ENCODE measurements at regions not wholly inside any gene's neighbourhood (a gene's known extent, or its start where the extent isn't known, plus 50 kb on each side); places are given as distances from the start of the nearest gene placed in this dataset.

DNA sequence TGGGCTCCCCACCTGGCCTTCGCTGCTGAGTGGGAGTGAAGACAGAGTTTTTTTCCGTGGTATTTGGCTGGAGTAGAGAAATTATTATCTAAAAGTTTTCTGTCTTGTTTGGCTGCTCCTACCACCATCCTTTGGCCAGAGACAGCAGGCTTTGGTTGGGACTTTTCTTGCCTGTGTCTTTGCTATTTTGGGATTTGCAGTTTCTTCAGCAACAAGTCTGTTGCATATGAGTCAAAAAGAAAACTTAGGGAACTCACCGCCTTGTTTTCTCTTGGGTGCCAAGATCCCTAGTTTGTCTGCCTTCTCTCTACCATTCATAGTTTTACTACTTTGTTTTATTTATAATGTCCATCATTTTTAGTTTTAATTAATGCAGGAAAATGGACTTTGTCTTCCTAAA is 683.8 kb downstream of the DOK5 start:
- Histone ChIP-seq H3K23ac (ENCODE audit: insufficient read length, low read depth, low read length) (no peak overlapping the region), H3K27ac (ENCODE audit: insufficient read length, low read depth, low read length) (no peak overlapping the region), H3K9me3 (ENCODE audit: control insufficient read depth, low read depth, low read length) (no peaks in the 10 kb centered on the region), H2BK12ac (ENCODE audit: insufficient read length, low read depth, low read length) (no peak overlapping the region), H4K20me1 (ENCODE audit: control insufficient read depth, insufficient read depth, insufficient read length) (no peaks in the 10 kb centered on the region), H4K8ac (replicated peaks; ENCODE audit: insufficient read length, low read depth, low read length) (no peak overlapping the region), H2AK5ac (ENCODE audit: insufficient read length, low read length) (no peak overlapping the region), H4K5ac (ENCODE audit: insufficient read length, low read depth, low read length) (no peak overlapping the region), H2BK5ac (ENCODE audit: insufficient read length, low read length) (no peak overlapping the region), H2BK20ac (ENCODE audit: low read depth, low read length, poor library complexity, severe bottlenecking) (no peak overlapping the region), H3K56ac (ENCODE audit: insufficient read length, low read depth, low read length) (no peak overlapping the region), H3K4me1 (ENCODE audit: insufficient read depth, low read length) (no peaks in the 10 kb centered on the region), H2BK15ac (ENCODE audit: low read depth, low read length) (no peak overlapping the region), H3K79me1 (ENCODE audit: insufficient read depth, low read depth, low read length, poor library complexity, severe bottlenecking) (no peaks in the 10 kb centered on the region), H3K18ac (ENCODE audit: insufficient read length, low read depth, low read length) (no peak overlapping the region), H3T11ph (ENCODE audit: low read length) (no peak overlapping the region), H3K27me3 (ENCODE audit: insufficient read depth, low read length) (no peaks in the 10 kb centered on the region), H4K91ac (ENCODE audit: insufficient read length, low read depth, low read length) (no peak overlapping the region), H3K79me2 (ENCODE audit: insufficient read depth, low read length) (no peaks in the 10 kb centered on the region), H3K4me2 (ENCODE audit: insufficient read depth, insufficient read length, low read length) (no peak overlapping the region), H3K9ac (ENCODE audit: extremely low read depth, insufficient read length, low read length) (no peak overlapping the region), H3K23me2 (ENCODE audit: insufficient read length, low read depth, low read length, poor library complexity, severe bottlenecking) (no peaks in the 10 kb centered on the region), H3K4ac (ENCODE audit: low read depth, low read length) (no peak overlapping the region), H2BK120ac (ENCODE audit: low read depth, low read length, poor library complexity, severe bottlenecking) (no peak overlapping the region), H3K14ac (ENCODE audit: insufficient read depth, low read length) (no peak overlapping the region), H2AFZ (ENCODE audit: low read length) (no peak overlapping the region)
- DNase-seq: no peak
- no peaks in the 10 kb centered on the region; the same call in 1 of the 2 replicates for H3K27me3 Mint-ChIP-seq (ENCODE audit: low read depth)
- WGBS (ENCODE audit: extremely low coverage, insufficient read length, low lambda C conversion rate): no CpG with 5 or more reads among the region's 3 CpGs
- no peak overlapping the region for H3K27ac Mint-ChIP-seq
- H3K4me3 Mint-ChIP-seq: no peak overlapping the region
- H3K9me3 Mint-ChIP-seq: peaks cover 2% of the 10 kb centered on the region in 2 experiments; a peak in 4 of 5 replicates
- H3K36me3 Mint-ChIP-seq (ENCODE audit: insufficient read depth in 1 of 3, low read depth in 3 of 3): peaks cover 0 to 1% (median 0%) of the 10 kb centered on the region in 3 experiments; a peak in 1 of 7 replicates
- TF ChIP-seq, protein P1, sequence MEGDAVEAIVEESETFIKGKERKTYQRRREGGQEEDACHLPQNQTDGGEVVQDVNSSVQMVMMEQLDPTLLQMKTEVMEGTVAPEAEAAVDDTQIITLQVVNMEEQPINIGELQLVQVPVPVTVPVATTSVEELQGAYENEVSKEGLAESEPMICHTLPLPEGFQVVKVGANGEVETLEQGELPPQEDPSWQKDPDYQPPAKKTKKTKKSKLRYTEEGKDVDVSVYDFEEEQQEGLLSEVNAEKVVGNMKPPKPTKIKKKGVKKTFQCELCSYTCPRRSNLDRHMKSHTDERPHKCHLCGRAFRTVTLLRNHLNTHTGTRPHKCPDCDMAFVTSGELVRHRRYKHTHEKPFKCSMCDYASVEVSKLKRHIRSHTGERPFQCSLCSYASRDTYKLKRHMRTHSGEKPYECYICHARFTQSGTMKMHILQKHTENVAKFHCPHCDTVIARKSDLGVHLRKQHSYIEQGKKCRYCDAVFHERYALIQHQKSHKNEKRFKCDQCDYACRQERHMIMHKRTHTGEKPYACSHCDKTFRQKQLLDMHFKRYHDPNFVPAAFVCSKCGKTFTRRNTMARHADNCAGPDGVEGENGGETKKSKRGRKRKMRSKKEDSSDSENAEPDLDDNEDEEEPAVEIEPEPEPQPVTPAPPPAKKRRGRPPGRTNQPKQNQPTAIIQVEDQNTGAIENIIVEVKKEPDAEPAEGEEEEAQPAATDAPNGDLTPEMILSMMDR (conservative IDR thresholded peaks at IDR 0.05): no peak
- no peaks in the 10 kb centered on the region for H3K4me1 Mint-ChIP-seq

Data from H9 (cell line).